NCI-H128 (cell line): ENCODE measurements at regions not wholly inside any gene's neighbourhood (a gene's known extent, or its start where the extent isn't known, plus 50 kb on each side); places are given as distances from the start of the nearest gene placed in this dataset.
"Not testable (repeated sequence)": the region's sequence is repeated elsewhere in the genome, so short reads cannot be mapped to it uniquely, and the experiment has no call there.

Experiments
- DNase-seq: peaks from one replicate; lab custom pipeline; 2025; ENCODE audit not compliant: unreplicated experiment; lab: John Stamatoyannopoulos, UW

DNA sequence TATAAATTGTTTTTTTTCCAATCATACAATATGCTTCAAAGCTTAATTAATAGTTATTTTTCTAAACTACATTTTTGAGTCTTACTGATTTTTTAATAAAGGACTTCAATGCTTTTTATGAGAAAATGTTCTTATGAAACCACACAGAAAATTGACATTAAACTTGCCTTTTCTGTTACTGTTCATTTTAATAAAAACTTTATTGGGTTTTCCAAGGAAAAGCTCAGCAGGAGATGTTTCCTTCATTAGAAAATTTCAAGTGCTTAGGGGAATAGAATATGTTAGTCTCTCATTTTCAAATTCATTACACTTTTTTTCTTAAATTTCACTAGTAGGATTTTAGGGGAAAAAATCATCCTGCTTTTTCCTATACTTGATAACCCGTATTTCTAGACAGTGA is 711.4 kb downstream of the DIPK2A start:
- DNase-seq = no peak

GRCh38 chr3:144687862-144688261 is 716.2 kb downstream of the DIPK2A start:
- DNase-seq = no peak

DNA sequence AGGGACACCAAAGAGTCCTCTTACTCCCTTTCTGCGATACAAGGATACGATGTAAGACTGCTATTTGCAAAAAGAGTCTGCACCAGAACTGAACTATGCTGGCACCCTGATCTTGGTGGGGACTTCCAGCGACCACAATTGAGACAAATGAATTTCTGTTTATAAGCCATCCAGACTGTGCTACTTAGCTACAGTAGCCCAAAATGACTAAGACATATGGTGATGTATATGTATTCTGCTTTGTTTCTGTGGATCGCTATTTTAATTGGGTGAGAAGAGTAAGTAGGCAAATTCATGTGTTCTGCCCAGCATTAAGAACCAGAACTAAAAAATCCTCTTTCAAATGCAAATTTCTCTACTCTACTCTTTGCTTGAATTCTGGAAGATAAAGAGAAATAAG is 720.9 kb downstream of the DIPK2A start:
- no peak for DNase-seq

GRCh38 chr3:144708437-144708836 is 736.8 kb downstream of the DIPK2A start:
- DNase-seq = no peak

DNA sequence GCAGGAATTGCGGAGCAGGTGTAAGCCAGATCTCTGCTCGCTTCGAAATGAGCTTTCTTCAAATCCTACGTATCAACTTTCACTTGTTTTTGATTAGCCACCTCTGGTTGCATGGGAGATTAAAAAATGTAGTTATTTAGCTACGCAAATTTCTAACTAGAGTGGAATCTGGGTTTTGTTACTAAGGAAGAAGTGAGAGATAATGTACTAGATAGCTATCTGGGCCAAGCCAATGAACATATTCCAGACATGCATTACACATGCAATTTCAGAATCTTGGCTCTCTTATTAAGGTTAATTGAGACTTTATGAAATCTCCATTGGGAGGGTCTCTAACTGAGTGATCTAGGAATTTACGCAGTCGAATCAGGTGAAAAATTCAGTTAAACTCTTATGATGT is 765.7 kb downstream of the DIPK2A start:
- DNase-seq = no peak

GRCh38 chr3:144743225-144743668 is 771.6 kb downstream of the DIPK2A start:
- DNase-seq = no peak

DNA sequence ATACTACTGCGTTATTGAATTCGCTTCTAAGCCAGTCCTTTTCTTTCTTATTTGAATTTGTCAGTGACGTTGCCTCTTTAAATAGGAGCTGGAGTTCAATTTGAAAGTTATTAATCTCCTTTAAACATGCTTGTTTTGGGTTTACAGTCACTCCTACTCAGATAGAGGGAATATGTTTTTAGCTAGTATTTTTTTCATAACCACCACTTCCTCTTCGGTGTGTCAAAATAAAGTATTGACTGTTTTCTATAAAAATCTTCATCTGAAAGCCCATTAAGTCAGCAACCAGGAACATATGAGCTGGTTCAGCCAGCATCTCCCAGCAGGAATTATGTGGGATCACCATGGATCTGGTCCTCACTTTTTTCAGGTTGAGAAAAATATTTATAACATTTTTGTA is 772.9 kb downstream of the DIPK2A start:
- DNase-seq = no peak

DNA sequence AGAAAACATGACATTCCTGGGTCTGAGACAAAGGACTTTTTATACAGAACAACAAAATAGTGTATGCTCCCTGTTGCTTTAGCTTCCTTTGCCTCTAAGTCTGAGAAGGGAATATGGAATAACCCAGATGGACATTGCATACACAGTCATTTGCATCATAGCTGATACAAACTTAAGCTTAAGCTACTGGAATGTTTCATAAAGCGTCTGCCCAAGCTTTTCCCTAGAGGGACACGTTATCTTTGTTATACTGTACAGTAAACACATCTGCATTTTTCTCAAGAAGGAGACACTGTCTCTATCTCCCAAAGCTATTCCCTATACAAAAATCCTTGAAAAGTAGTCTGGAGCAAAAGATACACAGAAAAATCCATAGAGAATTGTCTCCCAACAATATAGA is 775.0 kb downstream of the DIPK2A start:
- DNase-seq = no peak

DNA sequence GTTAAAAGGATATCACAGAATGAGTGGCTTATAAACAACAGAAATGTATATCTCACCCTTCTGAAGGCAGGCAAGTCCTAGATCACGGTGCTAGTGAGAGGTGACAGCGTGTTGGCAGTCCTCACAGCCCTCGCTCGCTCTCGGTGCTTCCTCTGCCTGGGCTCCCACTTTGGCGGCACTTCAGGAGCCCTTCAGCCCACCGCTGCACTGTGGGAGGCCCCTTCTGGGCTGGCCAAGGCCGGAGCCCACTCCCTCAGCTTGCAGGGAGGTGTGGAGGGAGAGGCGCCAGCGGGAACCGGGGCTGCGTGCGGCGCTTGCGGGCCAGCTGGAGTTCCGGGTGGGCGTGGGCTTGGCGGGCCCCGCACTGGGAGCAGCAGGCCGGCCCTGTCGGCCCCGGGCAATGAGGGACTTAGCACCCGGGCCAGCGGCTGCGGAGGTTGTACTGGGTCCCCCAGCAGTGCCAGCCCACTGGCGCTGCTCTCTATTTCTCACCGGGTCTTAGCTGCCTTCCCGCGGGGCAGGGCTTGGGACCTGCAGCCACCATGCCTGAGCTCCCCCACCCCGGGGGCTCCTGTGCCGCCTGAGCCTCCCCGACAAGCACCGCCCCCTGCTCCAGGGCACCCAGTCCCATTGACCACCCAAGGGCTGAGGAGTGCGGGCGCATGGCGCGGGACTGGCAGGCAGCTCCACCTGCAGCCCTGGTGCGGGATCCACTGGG is 778.1 kb downstream of the DIPK2A start:
- not testable (repeated sequence) for DNase-seq

- DNase-seq = no peak
Measured at GRCh38 chr3:144754076-144754783, 782.6 kb downstream of the DIPK2A start.

DNA sequence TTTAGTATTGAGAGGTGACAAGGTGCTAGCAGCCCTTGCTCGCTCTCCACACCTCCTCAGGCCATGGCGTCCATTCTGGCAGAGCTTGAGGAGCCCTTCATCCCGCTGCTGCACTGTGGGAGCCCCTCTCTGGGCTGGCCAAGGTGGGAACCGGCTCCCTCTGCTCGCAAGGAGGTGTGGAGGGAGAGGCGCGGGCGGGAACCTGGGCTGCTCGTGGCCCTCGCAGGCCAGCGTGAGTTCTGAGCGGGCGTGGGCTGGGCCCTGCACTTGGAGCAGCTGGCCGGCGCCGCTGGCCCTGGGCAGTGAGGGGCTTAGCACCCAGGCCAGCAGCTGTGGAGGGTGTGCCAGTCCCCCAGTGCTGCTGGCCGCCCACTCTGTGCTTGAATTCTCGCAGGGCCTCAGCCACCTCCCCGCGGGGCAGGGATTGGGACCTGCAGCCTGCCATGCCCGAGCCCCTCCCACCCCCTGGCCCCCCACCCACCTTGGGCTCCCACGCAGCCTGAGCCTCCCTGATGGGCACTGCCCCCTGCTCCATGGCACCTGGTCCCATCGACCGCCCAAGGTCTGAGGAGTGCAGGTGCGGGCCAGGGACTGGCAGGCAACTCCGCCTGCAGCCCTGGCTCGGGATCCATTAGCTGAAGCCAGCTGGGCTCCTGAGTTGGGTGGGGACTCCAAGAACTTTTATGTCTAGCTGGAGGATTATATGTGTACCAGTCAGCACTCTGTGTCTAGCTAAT is 785.2 kb downstream of the DIPK2A start:
- DNase-seq = no peak

DNA sequence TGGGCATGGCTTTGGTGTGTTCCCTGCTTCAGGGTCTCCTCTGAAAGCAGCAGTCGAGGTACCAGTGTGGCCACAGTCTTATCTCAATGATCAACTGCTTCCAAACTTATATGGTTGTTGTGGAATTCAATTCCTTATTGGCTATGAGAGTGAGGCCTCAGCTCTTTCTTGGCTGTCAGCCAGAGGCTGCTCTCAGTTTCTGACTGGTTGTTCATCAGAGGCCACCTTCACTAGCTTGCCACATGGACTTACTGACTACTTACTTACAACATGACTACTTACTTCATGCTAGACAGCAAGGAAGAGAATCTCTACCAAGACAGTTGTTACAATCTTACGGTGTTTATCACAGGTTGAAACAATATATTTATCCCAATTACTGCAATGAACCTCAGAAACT is 789.2 kb downstream of the DIPK2A start:
- DNase-seq = no peak

GRCh38 chr3:144762091-144762490 is 790.5 kb downstream of the DIPK2A start:
- DNase-seq = no peak

- no peak for DNase-seq
Measured at GRCh38 chr3:144763878-144764454, 792.3 kb downstream of the DIPK2A start.

DNA sequence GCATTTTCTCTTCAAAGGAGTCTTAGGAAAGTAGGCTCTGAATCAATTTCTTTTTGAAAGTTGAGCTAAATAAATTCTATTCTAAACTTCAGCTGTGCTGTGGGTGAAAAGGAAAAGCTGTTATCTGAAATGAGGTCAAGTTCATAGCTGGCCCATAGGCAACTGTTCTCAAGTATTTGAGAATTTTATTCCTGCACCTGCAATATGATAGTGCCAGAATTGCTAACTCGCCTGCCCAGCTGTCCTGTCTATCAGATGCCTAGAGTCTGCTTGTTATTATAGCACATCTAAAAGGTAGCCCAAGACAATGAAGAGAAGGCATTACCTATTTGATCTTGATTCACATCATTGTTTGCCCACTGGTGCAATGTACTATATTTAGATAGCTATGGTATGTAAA is 798.7 kb downstream of the DIPK2A start:
- DNase-seq = no peak

- no peak for DNase-seq
Measured at GRCh38 chr3:144770915-144771351, 799.3 kb downstream of the DIPK2A start.

- DNase-seq = no peak
Measured at GRCh38 chr3:144771381-144771870, 799.8 kb downstream of the DIPK2A start.

GRCh38 chr3:144772372-144772771 is 800.7 kb downstream of the DIPK2A start:
- DNase-seq = no peak

DNA sequence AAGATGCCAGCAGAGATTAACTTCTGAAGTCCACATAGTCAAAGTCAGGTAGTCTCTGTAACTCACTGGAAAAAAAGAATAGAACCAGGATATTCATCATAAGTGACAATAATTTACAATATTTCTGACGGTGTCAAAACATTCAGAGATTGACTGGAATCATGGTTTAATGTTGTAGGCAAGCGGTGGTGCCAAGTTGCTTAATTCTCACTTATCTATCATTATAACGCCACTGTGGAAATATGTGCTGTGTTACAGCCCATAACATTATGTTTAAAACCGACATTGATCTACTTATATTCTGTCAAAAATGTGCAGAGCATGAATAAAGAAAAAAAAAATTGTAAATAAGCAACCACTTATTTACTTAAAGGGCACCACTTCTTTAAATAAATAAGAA is 801.7 kb downstream of the DIPK2A start:
- DNase-seq = no peak

GRCh38 chr3:144774897-144775296 is 803.3 kb downstream of the DIPK2A start:
- DNase-seq = no peak

- DNase-seq = no peak
Measured at GRCh38 chr3:144775551-144775950, 803.9 kb downstream of the DIPK2A start.
